ENCODE measurements at regions not wholly inside any gene's neighbourhood (a gene's known extent, or its start where the extent isn't known, plus 50 kb on each side); places are given as distances from the start of the nearest gene placed in this dataset.

- 77% methylated on average over 2 of the region's 2 CpGs for WGBS
- H3K9ac ChIP-seq (ENCODE audit: low read depth in 1 of 2, low read length in 2 of 2) = no peak overlapping the region
- H3K4me1 ChIP-seq (ENCODE audit: control insufficient read depth in 4 of 4, insufficient read depth in 4 of 4, low read length in 3 of 4) = no peaks in the 10 kb centered on the region
- no peaks in the 10 kb centered on the region for H3K9me3 ChIP-seq (ENCODE audit: control insufficient read depth in 4 of 4, low read length in 3 of 4)
- TF ChIP-seq RXRA (IDR thresholded peaks at IDR 0.05) = no peak
- TF ChIP-seq GABPA (IDR thresholded peaks at IDR 0.05 in 1 of 2, conservative IDR thresholded peaks at IDR 0.05 in 1 of 2) = no peak
- DNase-seq (ENCODE audit: low spot score) = no peak
- no peaks in the 10 kb centered on the region for H3K36me3 ChIP-seq (ENCODE audit: control insufficient read depth in 4 of 4, insufficient read depth in 3 of 4, low read depth in 1 of 4, low read length in 3 of 4)
- no peak overlapping the region for H3K27ac ChIP-seq (ENCODE audit: low read depth in 1 of 2, low read length in 2 of 2)
- H3K27me3 ChIP-seq (ENCODE audit: control insufficient read depth in 4 of 4, insufficient read depth in 4 of 4, low read length in 3 of 4) = no peaks in the 10 kb centered on the region
- H3K4me3 ChIP-seq (ENCODE audit: low read depth in 1 of 3, low read length in 3 of 3) = no peak overlapping the region
These were observed 113.6 kb upstream of the MTNR1B start for GRCh38 chr11:92855607-92856405.

- no peaks in the 10 kb centered on the region for H3K4me1 ChIP-seq (ENCODE audit: control insufficient read depth in 4 of 4, insufficient read depth in 4 of 4, low read length in 3 of 4)
- H3K4me3 ChIP-seq (ENCODE audit: low read depth in 1 of 3, low read length in 3 of 3) = no peak overlapping the region
- no peak for TF ChIP-seq EGR1 (IDR thresholded peaks at IDR 0.05; ENCODE audit: low read depth in 2 of 2)
- no peak for TF ChIP-seq SP1 (IDR thresholded peaks at IDR 0.05)
- no peak for TF ChIP-seq HNF4A (conservative IDR thresholded peaks at IDR 0.05)
- no peak for DNase-seq (ENCODE audit: low spot score)
- 62% methylated on average over 2 of the region's 2 CpGs for WGBS
- no peaks in the 10 kb centered on the region for H3K9me3 ChIP-seq (ENCODE audit: control insufficient read depth in 4 of 4, low read length in 3 of 4)
- H3K36me3 ChIP-seq (ENCODE audit: control insufficient read depth in 4 of 4, insufficient read depth in 3 of 4, low read depth in 1 of 4, low read length in 3 of 4) = no peaks in the 10 kb centered on the region
- no peaks in the 10 kb centered on the region for H3K27me3 ChIP-seq (ENCODE audit: control insufficient read depth in 4 of 4, insufficient read depth in 4 of 4, low read length in 3 of 4)
- H3K27ac ChIP-seq (ENCODE audit: low read depth in 1 of 2, low read length in 2 of 2) = no peak overlapping the region
- no peak overlapping the region for H3K9ac ChIP-seq (ENCODE audit: low read depth in 1 of 2, low read length in 2 of 2)
These were observed 112.0 kb upstream of the MTNR1B start for GRCh38 chr11:92857407-92857806.

GRCh38 chr11:92859156-92859690 is 110.2 kb upstream of the MTNR1B start:
- Histone ChIP-seq H3K9ac (ENCODE audit: low read depth in 1 of 2, low read length in 2 of 2) (no peak overlapping the region), H3K4me1 (ENCODE audit: control insufficient read depth in 4 of 4, insufficient read depth in 4 of 4, low read length in 3 of 4) (no peaks in the 10 kb centered on the region), H3K36me3 (ENCODE audit: control insufficient read depth in 4 of 4, insufficient read depth in 3 of 4, low read depth in 1 of 4, low read length in 3 of 4) (no peaks in the 10 kb centered on the region), H3K4me3 (ENCODE audit: low read depth in 1 of 3, low read length in 3 of 3) (no peak overlapping the region), H3K27ac (ENCODE audit: low read depth in 1 of 2, low read length in 2 of 2) (no peak overlapping the region), H3K27me3 (ENCODE audit: control insufficient read depth in 4 of 4, insufficient read depth in 4 of 4, low read length in 3 of 4) (no peaks in the 10 kb centered on the region), H3K9me3 (ENCODE audit: control insufficient read depth in 4 of 4, low read length in 3 of 4) (no peaks in the 10 kb centered on the region)
- TF ChIP-seq HNF4G (IDR thresholded peaks at IDR 0.05) (no peak), ATF3 (IDR thresholded peaks at IDR 0.05) (no peak), RXRA (IDR thresholded peaks at IDR 0.05) (no peak), REST (IDR thresholded peaks at IDR 0.05) (no peak), HNF4A (conservative IDR thresholded peaks at IDR 0.05) (no peak), NR2F2 (IDR thresholded peaks at IDR 0.05) (no peak), EGR1 (IDR thresholded peaks at IDR 0.05; ENCODE audit: low read depth in 2 of 2) (no peak), FOXA1 (IDR thresholded peaks at IDR 0.05) (no peak), RAD21 (IDR thresholded peaks at IDR 0.05) (no peak), YY1 (IDR thresholded peaks at IDR 0.05) (no peak), CTCF (IDR thresholded peaks at IDR 0.05; ENCODE audit: low read depth, low read length, missing input control) (no peak), FOXA2 (IDR thresholded peaks at IDR 0.05) (no peak)
- DNase-seq (ENCODE audit: low spot score) = no peak
- WGBS = 71% methylated on average over 8 of the region's 8 CpGs

Measured in liver (tissue), 8 donors.